Stimulated activated naive CD8-positive, alpha-beta T cell treated with anti-CD3 and anti-CD28 coated beads, Interleukin-15, amount 100 ng/mL, for 72 hours (primary cell): ENCODE measurements at regions not wholly inside any gene's neighbourhood (a gene's known extent, or its start where the extent isn't known, plus 50 kb on each side); places are given as distances from the start of the nearest gene placed in this dataset.

Experiments
- ATAC-seq: fragments of 150-1000 bp; cut with Tn5 transposase; 2 replicates; pipeline ENCODE4 v1.10.0; 2021; ENCODE audit warnings: mild to moderate bottlenecking, moderate library complexity
- DNase-seq, 2 donors: peaks; one replicate each; pipeline ENCODE4 v3.0.0; 2021 to 2022
- H3K27ac Mint-ChIP-seq, 2 donors: one replicate each; pipeline ENCODE4 v1.8.0; 2022; ENCODE audit warnings: mild to moderate bottlenecking in 2 of 2, mixed read lengths in 2 of 2, moderate library complexity in 2 of 2
- H3K27me3 Mint-ChIP-seq: one replicate; pipeline ENCODE4 v1.8.0; 2022; ENCODE audit warnings: mixed read lengths
- H3K4me1 Mint-ChIP-seq: one replicate; pipeline ENCODE4 v1.8.0; 2022; ENCODE audit warnings: mild to moderate bottlenecking, mixed read lengths
- H3K4me3 Mint-ChIP-seq, 2 donors: one replicate each; pipeline ENCODE4 v1.8.0; 2022; ENCODE audit warnings: mild to moderate bottlenecking in 2 of 2, mixed read lengths in 2 of 2, moderate library complexity in 1 of 2
- H3K9me3 Mint-ChIP-seq, 2 donors: one replicate each; pipeline ENCODE4 v1.8.0; 2022; ENCODE audit warnings: mixed read lengths in 2 of 2

GRCh38 chr10:36247478-36247877, 605.4 kb upstream of the FZD8 start:
- DNase-seq (no peak), ATAC-seq (no peak)
- no peaks in the 10 kb centered on the region for H3K27me3 Mint-ChIP-seq
- H3K27ac Mint-ChIP-seq = no peak overlapping the region
- H3K9me3 Mint-ChIP-seq = peaks cover 4 to 16% of the 10 kb centered on the region in 2 donors
- no peak overlapping the region for H3K4me3 Mint-ChIP-seq
- no peaks in the 10 kb centered on the region for H3K4me1 Mint-ChIP-seq

GRCh38 chr10:36236931-36237330, 594.8 kb upstream of the FZD8 start:
- no peaks in the 10 kb centered on the region for H3K27me3 Mint-ChIP-seq
- peaks cover 6 to 26% of the 10 kb centered on the region in 2 donors for H3K9me3 Mint-ChIP-seq
- no peak overlapping the region for H3K27ac Mint-ChIP-seq
- H3K4me3 Mint-ChIP-seq = no peak overlapping the region
- DNase-seq = no peak
- H3K4me1 Mint-ChIP-seq = no peaks in the 10 kb centered on the region
- ATAC-seq = no peak

- no peak for DNase-seq
- H3K9me3 Mint-ChIP-seq = peaks cover 6 to 20% of the 10 kb centered on the region in 2 donors
These were observed 594.2 kb upstream of the FZD8 start for GRCh38 chr10:36236341-36236740.

GRCh38 chr10:36232935-36233334, 590.8 kb upstream of the FZD8 start:
- no peak overlapping the region for H3K27ac Mint-ChIP-seq
- H3K4me3 Mint-ChIP-seq = no peak overlapping the region
- no peak for ATAC-seq
- no peaks in the 10 kb centered on the region for H3K27me3 Mint-ChIP-seq
- H3K9me3 Mint-ChIP-seq = peaks cover 8 to 12% of the 10 kb centered on the region in 2 donors
- no peak for DNase-seq
- no peaks in the 10 kb centered on the region for H3K4me1 Mint-ChIP-seq

More at GRCh38 chr10:36236341-36236740, 594.2 kb upstream of the FZD8 start:
- no peaks in the 10 kb centered on the region for H3K27me3 Mint-ChIP-seq
- no peaks in the 10 kb centered on the region for H3K4me1 Mint-ChIP-seq
- H3K27ac Mint-ChIP-seq = no peak overlapping the region
- H3K4me3 Mint-ChIP-seq = no peak overlapping the region
- ATAC-seq = no peak

- ATAC-seq = no peak
- H3K27me3 Mint-ChIP-seq = no peaks in the 10 kb centered on the region
- H3K9me3 Mint-ChIP-seq = peaks cover 8 to 16% of the 10 kb centered on the region in 2 donors
- H3K4me1 Mint-ChIP-seq = no peaks in the 10 kb centered on the region
- H3K4me3 Mint-ChIP-seq = no peak overlapping the region
- DNase-seq = no peak
- H3K27ac Mint-ChIP-seq = no peak overlapping the region
These were observed 582.4 kb upstream of the FZD8 start for GRCh38 chr10:36224431-36224985.

GRCh38 chr10:36221101-36221500, 579.0 kb upstream of the FZD8 start:
- Mint-ChIP-seq H3K27me3 (no peaks in the 10 kb centered on the region), H3K4me1 (no peaks in the 10 kb centered on the region), H3K9me3 (peaks cover 8 to 17% of the 10 kb centered on the region in 2 donors), H3K27ac (no peak overlapping the region), H3K4me3 (no peak overlapping the region)
- DNase-seq (no peak), ATAC-seq (no peak)

- DNase-seq (no peak), ATAC-seq (no peak)
- Mint-ChIP-seq H3K4me3 (no peak overlapping the region), H3K9me3 (peaks cover 7 to 17% of the 10 kb centered on the region in 2 donors), H3K27me3 (no peaks in the 10 kb centered on the region), H3K4me1 (no peaks in the 10 kb centered on the region), H3K27ac (no peak overlapping the region)
These were observed 578.1 kb upstream of the FZD8 start for GRCh38 chr10:36220151-36220550.

- no peak overlapping the region for H3K4me3 Mint-ChIP-seq
- no peaks in the 10 kb centered on the region for H3K27me3 Mint-ChIP-seq
- peaks cover 0 to 10% of the 10 kb centered on the region in 2 donors for H3K9me3 Mint-ChIP-seq
- ATAC-seq = no peak
- no peak overlapping the region for H3K27ac Mint-ChIP-seq
- H3K4me1 Mint-ChIP-seq = no peaks in the 10 kb centered on the region
- DNase-seq = no peak
These were observed 569.8 kb upstream of the FZD8 start for GRCh38 chr10:36211856-36212255.

- no peak for DNase-seq
- Mint-ChIP-seq H3K4me1 (no peaks in the 10 kb centered on the region), H3K27ac (no peak overlapping the region), H3K27me3 (no peaks in the 10 kb centered on the region), H3K9me3 (peaks cover 6 to 18% of the 10 kb centered on the region in 2 donors), H3K4me3 (no peak overlapping the region)
- no peak for ATAC-seq
These were observed 567.4 kb upstream of the FZD8 start for GRCh38 chr10:36209480-36209879.

- ATAC-seq (no peak), DNase-seq (no peak)
- H3K9me3 Mint-ChIP-seq = peaks cover 12 to 17% of the 10 kb centered on the region in 2 donors
These were observed 560.8 kb upstream of the FZD8 start for GRCh38 chr10:36202881-36203280.

GRCh38 chr10:36200577-36200976, 558.5 kb upstream of the FZD8 start:
- peaks cover 6 to 25% of the 10 kb centered on the region in 2 donors for H3K9me3 Mint-ChIP-seq
- H3K4me1 Mint-ChIP-seq = no peaks in the 10 kb centered on the region
- DNase-seq (no peak), ATAC-seq (no peak)
- no peak overlapping the region for H3K4me3 Mint-ChIP-seq
- no peak overlapping the region for H3K27ac Mint-ChIP-seq
- H3K27me3 Mint-ChIP-seq = no peaks in the 10 kb centered on the region

More at GRCh38 chr10:36202881-36203280, 560.8 kb upstream of the FZD8 start:
- H3K27me3 Mint-ChIP-seq = no peaks in the 10 kb centered on the region
- H3K27ac Mint-ChIP-seq = no peak overlapping the region
- no peak overlapping the region for H3K4me3 Mint-ChIP-seq
- H3K4me1 Mint-ChIP-seq = no peaks in the 10 kb centered on the region

- Mint-ChIP-seq H3K9me3 (peaks cover 6 to 36% of the 10 kb centered on the region in 2 donors), H3K4me3 (no peak overlapping the region), H3K4me1 (no peaks in the 10 kb centered on the region), H3K27ac (no peak overlapping the region), H3K27me3 (no peaks in the 10 kb centered on the region)
- DNase-seq = no peak
- ATAC-seq = no peak
These were observed 556.2 kb upstream of the FZD8 start for GRCh38 chr10:36198322-36198721.

- H3K27ac Mint-ChIP-seq = no peak overlapping the region
- no peaks in the 10 kb centered on the region for H3K27me3 Mint-ChIP-seq
- ATAC-seq (no peak), DNase-seq (no peak)
- H3K4me3 Mint-ChIP-seq = no peak overlapping the region
- H3K4me1 Mint-ChIP-seq = no peaks in the 10 kb centered on the region
- peaks cover 22 to 62% of the 10 kb centered on the region in 2 donors for H3K9me3 Mint-ChIP-seq
These were observed 553.3 kb upstream of the FZD8 start for GRCh38 chr10:36195364-36195763.

GRCh38 chr10:36194276-36194675, 552.2 kb upstream of the FZD8 start:
- no peaks in the 10 kb centered on the region for H3K27me3 Mint-ChIP-seq
- H3K9me3 Mint-ChIP-seq = peaks cover 26 to 69% of the 10 kb centered on the region in 2 donors
- DNase-seq = no peak
- no peaks in the 10 kb centered on the region for H3K4me1 Mint-ChIP-seq
- H3K27ac Mint-ChIP-seq = no peak overlapping the region
- no peak for ATAC-seq
- no peak overlapping the region for H3K4me3 Mint-ChIP-seq

GRCh38 chr10:36191009-36191408, 548.9 kb upstream of the FZD8 start:
- Mint-ChIP-seq H3K4me1 (no peaks in the 10 kb centered on the region), H3K27ac (no peak overlapping the region), H3K27me3 (no peaks in the 10 kb centered on the region), H3K9me3 (peaks cover 26 to 56% of the 10 kb centered on the region in 2 donors), H3K4me3 (no peak overlapping the region)
- ATAC-seq = no peak
- no peak for DNase-seq

- DNase-seq (no peak), ATAC-seq (no peak)
- Mint-ChIP-seq H3K4me1 (no peaks in the 10 kb centered on the region), H3K9me3 (peaks cover 26 to 51% of the 10 kb centered on the region in 2 donors), H3K27me3 (no peaks in the 10 kb centered on the region), H3K27ac (no peak overlapping the region), H3K4me3 (no peak overlapping the region)
These were observed 546.4 kb upstream of the FZD8 start for GRCh38 chr10:36188461-36188860.

GRCh38 chr10:36188080-36188453, 546.0 kb upstream of the FZD8 start:
- H3K9me3 Mint-ChIP-seq = peaks cover 26 to 51% of the 10 kb centered on the region in 2 donors
- no peak overlapping the region for H3K4me3 Mint-ChIP-seq
- H3K27me3 Mint-ChIP-seq = no peaks in the 10 kb centered on the region
- no peaks in the 10 kb centered on the region for H3K4me1 Mint-ChIP-seq
- ATAC-seq (no peak), DNase-seq (no peak)
- no peak overlapping the region for H3K27ac Mint-ChIP-seq
